Posterior cingulate gyrus (tissue), 11 donors: ENCODE measurements at regions not wholly inside any gene's neighbourhood (a gene's known extent, or its start where the extent isn't known, plus 50 kb on each side); places are given as distances from the start of the nearest gene placed in this dataset.
A peak's percentile ranks its signal among the peaks of the same experiment; 100 is the strongest.
"Not testable (repeated sequence)": the region's sequence is repeated elsewhere in the genome, so short reads cannot be mapped to it uniquely, and the experiment has no call there.

Experiments used
- DNase-seq, 10 donors: peaks; one replicate each; pipeline versions ENCODE4 v3.0.0 to v3.0.0-alpha.2; 2020 to 2021; ENCODE audit warnings: mixed read lengths in 3 of 10
- intact Hi-C: fragments of 100-400 bp; cut with DNase I; formaldehyde crosslinking; loops from one replicate; pipeline ENCODE4 v1.15.1; 2023

GRCh38 chr4:58111818-58112217 is 1001.6 kb upstream of the IGFBP7 start:
- intact Hi-C loops, result no loop called here
- no peak for DNase-seq

GRCh38 chr4:58093352-58093751 is 983.2 kb upstream of the IGFBP7 start:
- intact Hi-C loops, result no loop called here
- no peak for DNase-seq

DNA sequence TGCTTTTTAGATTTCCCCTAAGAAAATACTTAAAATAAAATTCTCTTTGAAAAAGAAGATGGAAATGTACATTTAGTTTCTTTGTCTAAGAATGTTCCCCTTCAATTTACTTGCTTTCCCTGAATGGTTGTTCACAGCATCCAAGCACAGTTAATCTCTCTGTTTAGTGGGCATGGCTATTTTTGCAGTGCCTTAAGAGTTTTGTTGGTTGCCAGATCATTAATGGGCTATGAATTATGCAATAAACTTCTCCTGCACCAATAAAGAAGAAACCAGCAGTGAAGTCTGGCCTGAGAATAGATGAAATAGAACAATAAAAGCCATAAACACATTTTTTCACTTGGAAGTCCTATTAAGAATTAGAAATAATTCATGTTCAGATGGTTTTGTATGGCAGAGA is 980.4 kb upstream of the IGFBP7 start:
- intact Hi-C loops, result no loop called here
- no peak for DNase-seq

- intact Hi-C loops, result no loop called here
These were observed 971.2 kb upstream of the IGFBP7 start for GRCh38 chr4:58081356-58081755.

GRCh38 chr4:58075724-58076123 is 965.5 kb upstream of the IGFBP7 start:
- intact Hi-C loops, result no loop called here
- DNase-seq, result no peak

More at GRCh38 chr4:58081356-58081755, 971.2 kb upstream of the IGFBP7 start:
- DNase-seq, result no peak

- DNase-seq, result no peak
- intact Hi-C loops, result no loop called here
These were observed 964.2 kb upstream of the IGFBP7 start for GRCh38 chr4:58074382-58074781.

DNA sequence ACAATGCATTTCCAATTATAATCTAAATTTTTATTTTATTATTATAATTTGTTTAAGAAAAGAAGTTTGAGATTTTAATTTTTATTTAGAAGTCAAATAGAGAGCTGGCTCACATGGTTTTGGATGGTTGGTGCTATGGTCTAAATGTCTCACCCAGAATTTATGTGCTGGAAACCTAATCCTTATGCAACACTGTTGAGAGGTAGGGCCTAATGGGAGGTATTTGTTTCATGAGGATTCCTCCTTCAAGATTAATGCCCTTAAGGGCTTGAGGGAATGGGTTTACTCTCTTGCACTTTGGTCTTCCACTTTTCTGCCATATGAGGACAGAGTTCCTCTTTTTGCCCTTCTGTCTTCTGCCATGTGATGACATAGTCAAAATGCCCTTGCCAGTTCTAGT is 960.5 kb upstream of the IGFBP7 start:
- intact Hi-C loops, result no loop called here
- no peak for DNase-seq

DNA sequence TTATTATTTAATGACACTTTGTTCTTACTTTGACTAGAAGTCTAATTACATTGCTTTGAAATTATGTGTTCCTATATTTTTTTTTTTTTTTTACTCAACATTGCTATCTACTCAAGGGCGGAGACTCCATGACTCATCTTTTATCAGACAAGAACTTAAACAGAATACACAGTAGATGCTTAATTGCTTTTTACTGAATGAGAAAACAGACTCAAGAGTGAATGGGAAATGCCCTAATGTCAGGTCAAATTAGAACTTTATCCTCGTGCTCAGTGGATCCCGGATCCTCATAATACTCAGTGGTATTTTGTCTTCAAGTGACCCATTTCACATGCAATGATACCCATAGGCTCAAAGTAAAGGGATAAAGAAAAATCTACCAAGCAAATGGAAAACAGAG is 954.5 kb upstream of the IGFBP7 start:
- intact Hi-C loops, result no loop called here
- no peak for DNase-seq

GRCh38 chr4:58063404-58064160 is 953.4 kb upstream of the IGFBP7 start:
- intact Hi-C loops, result no loop called here
- DNase-seq, result no peak

GRCh38 chr4:58061967-58062366 is 951.8 kb upstream of the IGFBP7 start:
- intact Hi-C loops, result no loop called here
- DNase-seq, result no peak

DNA sequence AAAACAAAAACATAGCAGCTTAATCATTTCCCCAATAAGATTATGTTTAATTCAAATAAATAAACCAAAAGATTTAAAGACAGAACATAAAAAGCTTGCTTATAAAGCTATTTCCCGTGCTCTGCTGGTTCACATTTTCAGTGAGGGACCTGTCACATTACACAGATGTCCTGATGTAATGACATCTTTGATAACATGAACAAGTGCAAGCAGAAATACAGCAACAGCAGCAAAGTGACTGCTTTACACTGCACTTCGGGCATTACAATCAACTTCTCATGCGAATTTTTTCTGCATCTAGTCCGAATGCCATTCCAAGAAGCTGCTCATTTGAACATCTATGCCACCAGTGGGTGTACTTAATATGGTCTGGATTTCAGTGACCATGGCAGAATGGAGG is 940.3 kb upstream of the IGFBP7 start:
- intact Hi-C loops, result no loop called here
- DNase-seq, result no peak

GRCh38 chr4:58048491-58048890 is 938.3 kb upstream of the IGFBP7 start:
- DNase-seq, result no peak
- intact Hi-C loops, result no loop called here

DNA sequence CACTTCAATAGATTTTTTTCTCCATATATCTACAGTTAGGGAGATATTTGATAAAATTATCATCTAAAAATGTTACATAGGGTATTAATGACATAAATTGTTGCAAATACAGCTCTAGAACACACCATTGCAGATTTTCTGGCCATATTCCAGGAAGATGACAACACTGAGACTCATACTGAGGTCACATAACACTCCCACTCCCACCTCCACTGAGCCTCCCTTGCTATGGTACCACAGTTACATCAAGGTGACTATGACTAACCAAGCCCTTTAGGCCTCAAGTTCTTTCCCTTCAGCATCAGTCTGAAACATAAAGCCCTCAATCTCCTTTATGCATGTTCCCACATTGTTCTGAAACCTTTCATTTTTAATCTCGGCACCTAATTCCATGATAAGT is 932.0 kb upstream of the IGFBP7 start:
- no peak for DNase-seq
- intact Hi-C loops, result no loop called here

DNA sequence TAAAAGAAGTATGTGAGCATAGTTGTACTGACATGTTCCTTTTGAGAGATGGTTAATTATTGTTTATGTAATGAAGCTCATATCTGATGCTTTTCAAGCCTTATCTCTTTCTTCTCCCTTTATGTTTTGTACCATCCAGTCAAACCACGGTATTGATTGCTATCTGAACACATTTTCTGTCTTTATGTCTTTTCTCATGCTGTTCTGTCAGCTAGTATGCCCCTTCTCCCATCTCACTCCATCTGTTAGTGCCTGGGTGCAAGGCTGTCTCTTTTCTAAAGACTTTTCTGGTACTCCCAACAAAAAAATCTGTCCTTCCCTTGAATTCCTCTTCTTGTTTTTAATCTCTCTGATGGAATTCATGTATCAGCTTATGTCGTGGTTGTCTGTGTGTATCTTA is 883.8 kb upstream of the IGFBP7 start:
- intact Hi-C loops, result no loop called here
- no peak for DNase-seq

DNA sequence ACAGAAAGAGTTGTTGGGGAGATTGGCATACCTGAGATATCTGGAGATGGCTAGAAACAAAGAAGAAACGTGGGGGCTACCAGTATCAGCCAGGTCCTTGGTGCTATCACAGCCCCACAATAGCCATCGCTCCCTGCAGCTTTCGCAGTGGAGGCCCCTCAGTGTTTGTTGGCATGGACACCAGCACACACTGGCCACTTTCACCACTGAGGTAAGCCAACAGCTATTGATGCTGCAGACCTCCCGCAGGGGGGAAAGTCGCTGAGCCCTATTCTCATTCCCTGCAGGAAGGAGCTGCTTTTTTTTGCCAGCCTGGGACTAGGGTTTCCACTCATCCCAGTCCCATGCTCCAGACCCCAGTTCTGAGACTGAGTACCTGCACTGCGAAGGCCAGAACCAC is 879.2 kb upstream of the IGFBP7 start:
- intact Hi-C loops, result no loop called here
- DNase-seq, result no peak

DNA sequence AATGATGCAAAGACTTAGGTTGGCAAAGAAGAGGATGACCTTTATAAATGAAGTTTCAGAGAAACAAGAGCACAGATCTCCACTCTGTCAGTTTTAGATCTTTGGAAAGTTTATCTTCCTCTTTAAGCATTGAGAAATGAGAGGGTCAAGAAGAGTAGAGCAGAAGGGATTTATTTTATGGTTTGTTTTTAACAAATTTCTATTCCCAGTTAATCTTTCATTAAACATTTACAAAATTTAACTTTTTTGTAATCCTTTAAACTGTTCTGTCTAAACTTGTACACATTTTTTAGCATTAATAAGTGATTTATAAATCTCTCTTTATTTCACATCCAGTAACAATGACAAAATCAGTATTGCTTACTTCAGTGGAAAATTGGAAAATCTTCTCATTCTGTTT is 875.0 kb upstream of the IGFBP7 start:
- no peak for DNase-seq
- intact Hi-C loops, result no loop called here

DNA sequence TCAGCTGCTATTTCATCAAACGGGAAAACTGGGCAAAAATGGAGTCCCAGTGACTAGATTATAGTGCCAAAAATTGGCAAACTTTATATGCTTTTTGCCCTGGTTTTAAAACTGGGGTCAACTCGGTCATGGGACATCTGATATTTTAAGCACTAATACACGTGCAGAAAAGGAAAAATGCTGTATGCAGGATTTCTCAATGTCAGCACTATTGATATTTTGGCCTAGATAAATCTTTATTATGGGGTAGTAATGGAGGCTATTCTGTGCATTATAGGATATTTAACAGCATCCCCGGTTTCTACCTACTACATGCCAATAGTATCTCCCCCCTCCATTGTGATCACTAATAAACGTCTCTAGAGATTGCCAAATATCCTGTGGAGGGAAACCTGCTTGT is 870.9 kb upstream of the IGFBP7 start:
- DNase-seq, result no peak
- intact Hi-C loops, result no loop called here

DNA sequence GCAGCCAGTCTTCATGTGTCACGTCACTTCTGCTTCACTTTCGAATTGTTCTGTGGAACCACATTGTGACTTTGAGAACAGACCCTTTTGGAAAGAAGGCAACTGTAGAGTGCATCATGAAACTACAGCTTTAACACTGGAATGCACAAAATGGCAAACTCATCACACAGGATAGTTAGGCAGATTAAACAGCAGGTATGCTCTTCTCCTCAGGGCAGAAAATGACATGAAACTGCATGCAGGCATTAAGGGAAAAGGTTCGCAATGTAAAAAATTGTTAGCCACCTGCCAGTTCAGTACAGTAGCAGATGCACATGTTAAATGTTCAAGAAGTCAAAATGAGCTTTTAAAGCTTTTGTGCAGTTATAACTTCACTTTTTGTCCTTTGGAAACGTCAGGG is 864.6 kb upstream of the IGFBP7 start:
- intact Hi-C loops, result no loop called here

GRCh38 chr4:57973819-57974218 is 863.6 kb upstream of the IGFBP7 start:
- intact Hi-C loops, result no loop called here
- DNase-seq, result no peak

More for the DNA sequence above, 864.6 kb upstream of the IGFBP7 start:
- no peak for DNase-seq

DNA sequence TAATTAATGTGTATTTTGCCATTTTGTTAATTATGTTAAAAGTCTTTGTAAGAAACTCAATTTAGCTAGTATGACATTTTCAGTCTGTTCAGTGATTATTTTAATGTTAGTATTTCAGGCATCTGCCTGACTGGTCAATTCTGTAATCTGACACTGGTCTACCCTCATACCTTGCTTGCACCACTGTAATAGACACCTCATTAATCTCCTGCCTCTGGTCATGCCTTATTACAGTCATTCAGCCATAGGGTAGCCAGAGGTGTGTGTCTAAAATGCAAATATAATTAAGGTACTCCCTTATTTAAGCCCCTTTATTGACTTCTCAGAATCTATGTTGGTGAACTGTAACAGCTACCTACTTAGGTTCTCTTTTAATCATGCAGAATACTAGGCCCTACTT is 861.1 kb upstream of the IGFBP7 start:
- no peak for DNase-seq
- intact Hi-C loops, result no loop called here

DNA sequence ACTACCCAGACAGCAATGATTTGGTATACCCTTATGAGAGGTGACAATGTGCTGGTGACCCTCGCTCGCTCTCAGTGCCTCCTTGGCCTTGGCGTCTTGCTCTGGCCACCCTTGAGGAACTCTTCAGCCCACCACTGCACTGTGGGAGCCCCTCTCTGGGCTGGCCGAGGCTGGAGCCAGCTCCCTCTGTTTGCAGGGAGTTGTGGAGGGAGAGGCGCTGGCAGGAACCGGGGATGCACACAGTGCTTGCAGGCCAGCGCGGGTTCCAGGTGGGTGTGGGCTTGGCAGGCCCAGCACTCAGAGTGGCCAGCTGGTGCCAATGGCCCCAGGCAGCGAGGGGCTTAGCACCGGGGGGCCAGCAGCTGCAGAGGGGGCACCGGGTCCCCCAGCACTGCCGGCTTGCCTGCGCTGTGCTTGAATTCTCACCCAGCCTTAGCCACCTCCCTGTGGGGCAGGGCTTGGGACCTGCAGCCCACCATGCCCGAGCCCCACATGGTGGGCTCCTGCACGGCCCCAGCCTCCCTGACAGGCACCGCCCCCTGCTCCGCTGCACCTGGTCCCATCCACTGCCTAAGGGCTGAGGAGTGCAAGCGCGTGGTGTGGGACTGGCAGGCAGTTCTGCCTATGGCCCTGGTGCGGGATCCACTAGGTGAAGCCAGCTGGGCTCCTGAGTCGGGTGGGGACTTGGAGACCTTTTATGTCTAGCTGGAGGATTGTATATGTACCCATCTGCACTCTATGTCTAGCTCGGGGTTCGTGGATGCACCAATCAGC is 857.0 kb upstream of the IGFBP7 start:
- intact Hi-C loops, result no loop called here
- peak in 2 of 10 donors; percentile 70 for DNase-seq

DNA sequence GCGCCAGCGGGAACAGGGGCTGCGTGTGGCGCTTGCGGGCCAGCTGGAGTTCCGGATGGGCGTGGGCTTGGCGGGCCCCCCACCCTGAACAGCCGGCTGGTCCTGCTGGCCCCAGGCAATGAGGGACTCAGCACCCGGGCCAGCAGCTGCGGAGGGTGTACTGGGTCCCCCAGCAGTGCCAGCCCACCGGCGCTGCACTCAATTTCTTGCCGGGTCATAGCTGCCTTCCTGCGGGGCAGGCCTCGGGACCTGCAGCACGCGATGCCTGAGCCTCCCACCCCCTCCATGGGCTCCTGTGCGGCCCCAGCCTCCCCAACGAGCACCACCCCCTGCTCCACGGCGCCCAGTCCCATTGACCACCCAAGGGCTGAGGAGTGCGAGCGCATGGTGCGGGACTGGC is 855.2 kb upstream of the IGFBP7 start:
- peak in 3 of 10 donors; percentile 66 to 83 (median 66) for DNase-seq

More for the DNA sequence above, 855.2 kb upstream of the IGFBP7 start:
- intact Hi-C loops, result not testable (repeated sequence)
